ENCODE measurements at regions not wholly inside any gene's neighbourhood (a gene's known extent, or its start where the extent isn't known, plus 50 kb on each side); places are given as distances from the start of the nearest gene placed in this dataset.

- CTCF ChIA-PET: no interaction called here
Observed at GRCh38 chr6:164315376-164315775, 900.9 kb downstream of the QKI start.

GRCh38 chr6:164308339-164308738, 893.8 kb downstream of the QKI start:
- H3K27ac ChIP-seq (ENCODE audit: low read depth in 1 of 2, low read length in 2 of 2): no peak overlapping the region
- ATAC-seq (ENCODE audit: poor library complexity): no peak
- H3K4me3 ChIP-seq (ENCODE audit: low read length): no peak overlapping the region
- H3K4me3 Mint-ChIP-seq: no peak overlapping the region
- peaks cover 0 to 6% of the 10 kb centered on the region in 2 experiments for H3K9me3 ChIP-seq (ENCODE audit: control insufficient read depth in 1 of 2, insufficient read depth in 1 of 2, low read length in 2 of 2)
- TF ChIP-seq CTCF (IDR thresholded peaks at IDR 0.05): no peak
- ChIA-PET POLR2A (no interaction called here), CTCF (no interaction called here)
- no peaks in the 10 kb centered on the region for H3K36me3 Mint-ChIP-seq (ENCODE audit: low read depth)
- H3K27me3 Mint-ChIP-seq: no peaks in the 10 kb centered on the region
- H3K4me1 Mint-ChIP-seq (ENCODE audit: low read depth): no peaks in the 10 kb centered on the region
- no peak overlapping the region for H3K27ac Mint-ChIP-seq
- H3K36me3 ChIP-seq (ENCODE audit: insufficient read depth, low read length): no peaks in the 10 kb centered on the region
- peaks cover 12% of the 10 kb centered on the region for H3K9me3 Mint-ChIP-seq
- no peaks in the 10 kb centered on the region for H3K4me1 ChIP-seq (ENCODE audit: insufficient read depth, low read length)
- no peak for DNase-seq
- H3K27me3 ChIP-seq (ENCODE audit: control insufficient read depth in 1 of 2, insufficient read depth in 2 of 2, low read length in 2 of 2): no peaks in the 10 kb centered on the region
- intact Hi-C loops (cut with DNase I, micrococcal nuclease): no loop called here

More at GRCh38 chr6:164315376-164315775, 900.9 kb downstream of the QKI start:
- no peaks in the 10 kb centered on the region for H3K27me3 Mint-ChIP-seq
- H3K4me3 Mint-ChIP-seq: no peak overlapping the region
- Histone ChIP-seq H3K9me3 (ENCODE audit: control insufficient read depth in 1 of 2, insufficient read depth in 1 of 2, low read length in 2 of 2) (no peaks in the 10 kb centered on the region), H3K4me3 (ENCODE audit: low read length) (no peak overlapping the region), H3K27me3 (ENCODE audit: control insufficient read depth in 1 of 2, insufficient read depth in 2 of 2, low read length in 2 of 2) (no peaks in the 10 kb centered on the region), H3K4me1 (ENCODE audit: insufficient read depth, low read length) (no peaks in the 10 kb centered on the region), H3K27ac (ENCODE audit: low read depth in 1 of 2, low read length in 2 of 2) (no peak overlapping the region), H3K36me3 (ENCODE audit: insufficient read depth, low read length) (no peaks in the 10 kb centered on the region)
- intact Hi-C loops (cut with DNase I, micrococcal nuclease): no loop called here
- no peaks in the 10 kb centered on the region for H3K36me3 Mint-ChIP-seq (ENCODE audit: low read depth)
- H3K27ac Mint-ChIP-seq: no peak overlapping the region
- TF ChIP-seq CTCF (IDR thresholded peaks at IDR 0.05): no peak
- POLR2A ChIA-PET: no interaction called here
- ATAC-seq (ENCODE audit: poor library complexity) (no peak), DNase-seq (no peak)
- H3K4me1 Mint-ChIP-seq (ENCODE audit: low read depth): no peaks in the 10 kb centered on the region
- peaks cover 6% of the 10 kb centered on the region for H3K9me3 Mint-ChIP-seq

GRCh38 chr6:164303102-164303964, 888.8 kb downstream of the QKI start:
- CTCF ChIA-PET: no interaction called here
- Histone ChIP-seq H3K36me3 (ENCODE audit: insufficient read depth, low read length) (no peaks in the 10 kb centered on the region), H3K4me1 (ENCODE audit: insufficient read depth, low read length) (no peaks in the 10 kb centered on the region), H3K27me3 (ENCODE audit: control insufficient read depth in 1 of 2, insufficient read depth in 2 of 2, low read length in 2 of 2) (no peaks in the 10 kb centered on the region), H3K9me3 (ENCODE audit: control insufficient read depth in 1 of 2, insufficient read depth in 1 of 2, low read length in 2 of 2) (peaks cover 0 to 6% of the 10 kb centered on the region in 2 experiments), H3K27ac (ENCODE audit: low read depth in 1 of 2, low read length in 2 of 2) (no peak overlapping the region), H3K4me3 (ENCODE audit: low read length) (no peak overlapping the region)
- Mint-ChIP-seq H3K27ac (no peak overlapping the region), H3K4me1 (ENCODE audit: low read depth) (no peaks in the 10 kb centered on the region), H3K36me3 (ENCODE audit: low read depth) (no peaks in the 10 kb centered on the region), H3K9me3 (peaks cover 4% of the 10 kb centered on the region), H3K4me3 (no peak overlapping the region), H3K27me3 (no peaks in the 10 kb centered on the region)
- no peak for ATAC-seq (ENCODE audit: poor library complexity)
- DNase-seq: no peak
- TF ChIP-seq CTCF (IDR thresholded peaks at IDR 0.05): no peak
- POLR2A ChIA-PET: no interaction called here
- intact Hi-C loops (cut with DNase I, micrococcal nuclease): no loop called here

All from CD4-positive, alpha-beta T cell (primary cell).